ENCODE measurements at regions not wholly inside any gene's neighbourhood (a gene's known extent, or its start where the extent isn't known, plus 50 kb on each side); places are given as distances from the start of the nearest gene placed in this dataset.

- no peak overlapping the region for H3K4me2 ChIP-seq
- H4K20me1 ChIP-seq (replicated peaks; ENCODE audit: insufficient read depth) = no peaks in the 10 kb centered on the region
- ATAC-seq = no peak
- no peak overlapping the region for H3K4me3 Mint-ChIP-seq
- H3K4me1 ChIP-seq (ENCODE audit: insufficient read depth) = peaks cover 5% of the 10 kb centered on the region; the same call in 1 of the 2 replicates
- DNase-seq (ENCODE audit: low spot score) = no peak
- H3F3A ChIP-seq (replicated peaks; ENCODE audit: low read depth) = no peaks in the 10 kb centered on the region
- peaks cover 17% of the 10 kb centered on the region for H3K4me1 Mint-ChIP-seq
- H3K36me3 ChIP-seq (ENCODE audit: insufficient read depth) = no peaks in the 10 kb centered on the region
- no peaks in the 10 kb centered on the region; the same call in 2 of the 3 replicates for H3K36me3 Mint-ChIP-seq (ENCODE audit: low read depth)
- peaks cover 2% of the 10 kb centered on the region for H3K27me3 Mint-ChIP-seq (ENCODE audit: insufficient read depth, low read depth, poor library complexity)
- H3K27me3 ChIP-seq (ENCODE audit: insufficient read depth) = no peaks in the 10 kb centered on the region
- no peak for TF ChIP-seq EZH2phosphoT487 (IDR thresholded peaks at IDR 0.05; ENCODE audit: unreplicated experiment)
- no peak for TF ChIP-seq NANOG (IDR thresholded peaks at IDR 0.05; ENCODE audit: borderline replicate concordance)
- no peak for TF ChIP-seq STAT1 (IDR thresholded peaks at IDR 0.05; ENCODE audit: unreplicated experiment)
- TF ChIP-seq CTCF (conservative IDR thresholded peaks at IDR 0.05; ENCODE audit: low read depth in 2 of 2) = no peak
- TF ChIP-seq POLR2AphosphoS5 (IDR thresholded peaks at IDR 0.05; ENCODE audit: low read depth) = no peak
- no peak for TF ChIP-seq ZNF331 (CRISPR knock-in tag; IDR thresholded peaks at IDR 0.05; ENCODE audit: low read depth)
- TF ChIP-seq, protein P1, sequence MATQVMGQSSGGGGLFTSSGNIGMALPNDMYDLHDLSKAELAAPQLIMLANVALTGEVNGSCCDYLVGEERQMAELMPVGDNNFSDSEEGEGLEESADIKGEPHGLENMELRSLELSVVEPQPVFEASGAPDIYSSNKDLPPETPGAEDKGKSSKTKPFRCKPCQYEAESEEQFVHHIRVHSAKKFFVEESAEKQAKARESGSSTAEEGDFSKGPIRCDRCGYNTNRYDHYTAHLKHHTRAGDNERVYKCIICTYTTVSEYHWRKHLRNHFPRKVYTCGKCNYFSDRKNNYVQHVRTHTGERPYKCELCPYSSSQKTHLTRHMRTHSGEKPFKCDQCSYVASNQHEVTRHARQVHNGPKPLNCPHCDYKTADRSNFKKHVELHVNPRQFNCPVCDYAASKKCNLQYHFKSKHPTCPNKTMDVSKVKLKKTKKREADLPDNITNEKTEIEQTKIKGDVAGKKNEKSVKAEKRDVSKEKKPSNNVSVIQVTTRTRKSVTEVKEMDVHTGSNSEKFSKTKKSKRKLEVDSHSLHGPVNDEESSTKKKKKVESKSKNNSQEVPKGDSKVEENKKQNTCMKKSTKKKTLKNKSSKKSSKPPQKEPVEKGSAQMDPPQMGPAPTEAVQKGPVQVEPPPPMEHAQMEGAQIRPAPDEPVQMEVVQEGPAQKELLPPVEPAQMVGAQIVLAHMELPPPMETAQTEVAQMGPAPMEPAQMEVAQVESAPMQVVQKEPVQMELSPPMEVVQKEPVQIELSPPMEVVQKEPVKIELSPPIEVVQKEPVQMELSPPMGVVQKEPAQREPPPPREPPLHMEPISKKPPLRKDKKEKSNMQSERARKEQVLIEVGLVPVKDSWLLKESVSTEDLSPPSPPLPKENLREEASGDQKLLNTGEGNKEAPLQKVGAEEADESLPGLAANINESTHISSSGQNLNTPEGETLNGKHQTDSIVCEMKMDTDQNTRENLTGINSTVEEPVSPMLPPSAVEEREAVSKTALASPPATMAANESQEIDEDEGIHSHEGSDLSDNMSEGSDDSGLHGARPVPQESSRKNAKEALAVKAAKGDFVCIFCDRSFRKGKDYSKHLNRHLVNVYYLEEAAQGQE (IDR thresholded peaks at IDR 0.05; ENCODE audit: unreplicated experiment) = no peak
- no peak for TF ChIP-seq JUNB (IDR thresholded peaks at IDR 0.05; ENCODE audit: unreplicated experiment)
- TF ChIP-seq CREB1 (CRISPR knock-in tag; IDR thresholded peaks at IDR 0.05; ENCODE audit: low read depth) = no peak
- no peak for TF ChIP-seq ZNF114 (CRISPR knock-in tag; IDR thresholded peaks at IDR 0.05)
- no peak for TF ChIP-seq EZH2 (IDR thresholded peaks at IDR 0.05; ENCODE audit: low read depth, unreplicated experiment)
- TF ChIP-seq ZNF462 (CRISPR knock-in tag; IDR thresholded peaks at IDR 0.05) = no peak
- no peak for TF ChIP-seq ETS1 (IDR thresholded peaks at IDR 0.05)
- H3K79me2 ChIP-seq (replicated peaks; ENCODE audit: insufficient read depth) = no peaks in the 10 kb centered on the region
- no peak overlapping the region for H3K27ac Mint-ChIP-seq
- 0 out of 3 replicates have a peak, but pooled peaks cover 3% of the 10 kb centered on the region for H3K9me3 Mint-ChIP-seq
- no peak overlapping the region for H3K27ac ChIP-seq (ENCODE audit: low read depth)
- H2AFZ ChIP-seq = no peak overlapping the region
- peaks cover 6% of the 10 kb centered on the region; the same call in 1 of the 2 replicates for H3K9me2 ChIP-seq (ENCODE audit: insufficient read depth)
- H3K4me3 ChIP-seq = no peak overlapping the region
Measured at GRCh38 chr10:121078036-121078435, 226.9 kb downstream of the WDR11 start.

Data from GM23338 (cell line).